Mucosa of descending colon (tissue), 3 donors: ENCODE measurements at regions not wholly inside any gene's neighbourhood (a gene's known extent, or its start where the extent isn't known, plus 50 kb on each side); places are given as distances from the start of the nearest gene placed in this dataset.

Experiments used
- ATAC-seq: fragments of 200-7000 bp; cut with Tn5 transposase; one replicate; pipeline ENCODE4 v1.9.1; 2020; ENCODE audit warnings: mild to moderate bottlenecking, moderate library complexity
- DNase-seq, 3 donors: peaks; one replicate each; pipeline ENCODE4 v3.0.0-alpha.2; 2020
- H3K36me3 ChIP-seq: fragments of 200-600 bp; one replicate; pipeline ENCODE4 v1.8.0; 2021; ENCODE audit warnings: low read depth, mild to moderate bottlenecking
- H3K4me1 ChIP-seq: fragments of 200-600 bp; one replicate; pipeline ENCODE4 v1.8.0; 2021; ENCODE audit warnings: low read depth, mild to moderate bottlenecking
- H3K4me3 ChIP-seq: fragments of 200-600 bp; one replicate; pipeline ENCODE4 v1.8.0; 2021; ENCODE audit warnings: mild to moderate bottlenecking
- H3K9me3 ChIP-seq: fragments of 200-600 bp; one replicate; pipeline ENCODE4 v1.8.0; 2021; ENCODE audit warnings: mild to moderate bottlenecking
- CTCF ChIP-seq: fragments of 200-600 bp; IDR thresholded peaks from one replicate; pipeline ENCODE4 v1.8.0; 2022; ENCODE audit warnings: antibody characterized with exemption, mild to moderate bottlenecking
- intact Hi-C, 2 donors: fragments of 100-400 bp; cut with DNase I in 1 of 2; cut with micrococcal nuclease in 1 of 2; formaldehyde crosslinking; loops; one replicate each; pipeline versions ENCODE4 v1.11.0 to v1.11.1; 2022; cut with DNase I, micrococcal nuclease
- donor health status: DM: no; HTN: no; CAD: no; lungs with moderate emphysema.
- donor health status: DM: no; HTN: no; CAD: no.
- donor health status: DM: no; HTN: yes; CAD: no.

- Histone ChIP-seq H3K9me3 (no peaks in the 10 kb centered on the region), H3K4me1 (no peaks in the 10 kb centered on the region), H3K36me3 (no peaks in the 10 kb centered on the region), H3K4me3 (no peak overlapping the region)
- intact Hi-C loops, result no loop called here
- DNase-seq, result no peak
- no peak for TF ChIP-seq CTCF
- no peak for ATAC-seq
Observed at GRCh38 chr5:175034924-175035323, 310.5 kb downstream of the MSX2 start.

- ATAC-seq (no peak), DNase-seq (no peak)
- H3K9me3 ChIP-seq, result no peaks in the 10 kb centered on the region
- H3K4me3 ChIP-seq, result no peak overlapping the region
- TF ChIP-seq CTCF, result no peak
- H3K4me1 ChIP-seq, result no peaks in the 10 kb centered on the region
- H3K36me3 ChIP-seq, result no peaks in the 10 kb centered on the region
- intact Hi-C loops, result no loop called here
Observed at GRCh38 chr5:175032741-175033151, 308.4 kb downstream of the MSX2 start.

- H3K9me3 ChIP-seq, result no peaks in the 10 kb centered on the region
- H3K4me1 ChIP-seq, result no peaks in the 10 kb centered on the region
- TF ChIP-seq CTCF, result no peak
- DNase-seq (no peak), ATAC-seq (no peak)
- intact Hi-C loops, result no loop called here
- H3K36me3 ChIP-seq, result no peaks in the 10 kb centered on the region
- H3K4me3 ChIP-seq, result no peak overlapping the region
Observed at GRCh38 chr5:175032013-175032412, 307.6 kb downstream of the MSX2 start.

GRCh38 chr5:175027390-175027789 is 303.0 kb downstream of the MSX2 start:
- Histone ChIP-seq H3K4me3 (no peak overlapping the region), H3K36me3 (no peaks in the 10 kb centered on the region), H3K9me3 (no peaks in the 10 kb centered on the region), H3K4me1 (no peaks in the 10 kb centered on the region)
- no peak for TF ChIP-seq CTCF
- DNase-seq, result no peak
- no peak for ATAC-seq
- intact Hi-C loops, result no loop called here

- DNase-seq (no peak), ATAC-seq (no peak)
- Histone ChIP-seq H3K4me3 (no peak overlapping the region), H3K4me1 (no peaks in the 10 kb centered on the region), H3K9me3 (no peaks in the 10 kb centered on the region), H3K36me3 (no peaks in the 10 kb centered on the region)
- TF ChIP-seq CTCF, result no peak
- intact Hi-C loops, result no loop called here
Observed at GRCh38 chr5:175025077-175025476, 300.7 kb downstream of the MSX2 start.
